GM23248 (cell line): ENCODE measurements at regions not wholly inside any gene's neighbourhood (a gene's known extent, or its start where the extent isn't known, plus 50 kb on each side); places are given as distances from the start of the nearest gene placed in this dataset.
A peak's percentile ranks its signal among the peaks of the same experiment; 100 is the strongest.

ENCODE experiments used
- DNase-seq: peaks from one replicate; pipeline ENCODE4 v3.0.0-alpha.2; 2015
- H2AFZ ChIP-seq: fragments of 200-600 bp; sonication (generic); 2 replicates; pipeline ENCODE4 v1.6.1; 2016; ENCODE audit warnings: antibody characterized with exemption
- H3F3A ChIP-seq: fragments of 200-600 bp; sonication (generic); 2 replicates; pipeline ENCODE4 v1.6.1; 2016; ENCODE audit warnings: mild to moderate bottlenecking, antibody characterized with exemption, mixed run types; ENCODE audit not compliant: insufficient read depth
- H3K27ac ChIP-seq: fragments of 200-600 bp; sonication (generic); 2 replicates; pipeline ENCODE4 v1.5.1; 2016; ENCODE audit warnings: mild to moderate bottlenecking
- H3K27me3 ChIP-seq: fragments of 200-600 bp; sonication (generic); replicated peaks from 2 replicates; pipeline ENCODE4 v1.6.1; 2016; ENCODE audit warnings: mild to moderate bottlenecking; ENCODE audit not compliant: insufficient read depth
- H3K36me3 ChIP-seq: fragments of 200-600 bp; sonication (generic); 2 replicates; pipeline ENCODE4 v1.6.1; 2016; ENCODE audit warnings: low read depth, mild to moderate bottlenecking
- H3K4me1 ChIP-seq: fragments of 200-600 bp; sonication (generic); 2 replicates; pipeline ENCODE4 v1.6.1; 2016; ENCODE audit warnings: mild to moderate bottlenecking; ENCODE audit not compliant: insufficient read depth
- H3K4me2 ChIP-seq: fragments of 200-600 bp; sonication (generic); one replicate; pipeline ENCODE4 v1.6.1; 2016; ENCODE audit warnings: mild to moderate bottlenecking; ENCODE audit not compliant: unreplicated experiment
- H3K4me3 ChIP-seq: fragments of 200-600 bp; sonication (generic); 2 replicates; pipeline ENCODE4 v1.5.1; 2016; ENCODE audit warnings: mild to moderate bottlenecking
- H3K79me2 ChIP-seq: fragments of 200-600 bp; sonication (generic); 2 replicates; pipeline ENCODE4 v1.6.1; 2016; ENCODE audit warnings: mild to moderate bottlenecking; ENCODE audit not compliant: insufficient read depth
- H3K9ac ChIP-seq: fragments of 200-600 bp; sonication (generic); 2 replicates; pipeline ENCODE4 v1.6.1; 2016; ENCODE audit warnings: mild to moderate bottlenecking
- H3K9me2 ChIP-seq: fragments of 200-600 bp; sonication (generic); 2 replicates; pipeline ENCODE4 v1.6.1; 2016; ENCODE audit warnings: mixed run types, mild to moderate bottlenecking, moderate library complexity; ENCODE audit not compliant: insufficient read depth
- H3K9me3 ChIP-seq: fragments of 200-600 bp; sonication (generic); one replicate; pipeline ENCODE4 v1.6.1; 2017; ENCODE audit warnings: low read depth
- H4K20me1 ChIP-seq: fragments of 200-600 bp; sonication (generic); 2 replicates; pipeline ENCODE4 v1.6.0; 2016; ENCODE audit not compliant: insufficient read depth
- EZH2 ChIP-seq: fragments of 200-600 bp; sonication (generic); IDR thresholded peaks from 2 replicates; pipeline ENCODE4 v1.6.1; 2018; ENCODE audit warnings: antibody characterized with exemption, mild to moderate bottlenecking; ENCODE audit not compliant: insufficient read depth, poor library complexity, severe bottlenecking
- EZH2phosphoT487 ChIP-seq: fragments of 200-600 bp; sonication (generic); IDR thresholded peaks from 2 replicates; pipeline ENCODE4 v1.6.1; 2018; ENCODE audit warnings: antibody characterized with exemption, moderate library complexity, mild to moderate bottlenecking, low read depth; ENCODE audit not compliant: insufficient read depth
- WGBS, 2 experiments: methylation state at CpG; one replicate each; pipeline ENCODE4 v1.1.6; 2015 to 2017; ENCODE audit warnings: low lambda C conversion rate in 2 of 2, low coverage in 1 of 2; ENCODE audit errors: missing lambda C conversion rate in 2 of 2; 5-methylcytosine and 5-hydroxymethylcytosine counted together
- in situ Hi-C: fragments of 300-500 bp; cut with MboI; formaldehyde crosslinking; loops from 2 replicates; pipeline ENCODE4 v1.15.0; 2020

DNA sequence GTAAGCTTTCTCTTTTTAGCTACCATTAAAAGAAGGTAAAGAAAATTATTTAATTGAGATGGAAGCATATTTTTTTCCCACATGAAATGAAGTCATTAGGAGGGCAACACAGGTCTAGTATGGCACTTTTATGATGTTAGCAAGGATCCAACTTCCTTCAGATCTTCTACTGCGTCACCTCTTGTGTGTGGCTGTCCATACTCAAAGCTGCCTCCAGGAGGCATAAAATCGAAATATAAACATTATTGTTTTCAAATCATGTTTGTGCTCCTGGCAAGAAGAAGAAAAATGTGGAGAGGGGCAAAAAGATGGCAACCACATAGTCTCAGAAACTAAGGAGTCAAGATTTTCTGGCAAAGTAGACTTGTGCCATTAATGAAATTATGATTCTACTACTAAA, 791.7 kb upstream of the EPHA6 start:
- no peaks in the 10 kb centered on the region for H3K9me3 ChIP-seq
- no peaks in the 10 kb centered on the region for H3K27me3 ChIP-seq
- no peak for DNase-seq
- H3K9ac ChIP-seq, result no peak overlapping the region
- no peak overlapping the region for H3K4me3 ChIP-seq
- no peak overlapping the region for H2AFZ ChIP-seq
- H3K4me2 ChIP-seq, result no peak overlapping the region
- H3K27ac ChIP-seq, result no peak overlapping the region
- H3K36me3 ChIP-seq, result no peaks in the 10 kb centered on the region
- TF ChIP-seq EZH2 (no peak), EZH2phosphoT487 (no peak)
- H3K9me2 ChIP-seq, result no peaks in the 10 kb centered on the region
- no peaks in the 10 kb centered on the region for H3F3A ChIP-seq
- H3K4me1 ChIP-seq, result no peaks in the 10 kb centered on the region
- in situ Hi-C loops, result no loop called here
- H3K79me2 ChIP-seq, result no peaks in the 10 kb centered on the region
- 27 to 31% methylated on average over 2 of the region's 2 CpGs for WGBS, 2 experiments
- H4K20me1 ChIP-seq, result no peaks in the 10 kb centered on the region

DNA sequence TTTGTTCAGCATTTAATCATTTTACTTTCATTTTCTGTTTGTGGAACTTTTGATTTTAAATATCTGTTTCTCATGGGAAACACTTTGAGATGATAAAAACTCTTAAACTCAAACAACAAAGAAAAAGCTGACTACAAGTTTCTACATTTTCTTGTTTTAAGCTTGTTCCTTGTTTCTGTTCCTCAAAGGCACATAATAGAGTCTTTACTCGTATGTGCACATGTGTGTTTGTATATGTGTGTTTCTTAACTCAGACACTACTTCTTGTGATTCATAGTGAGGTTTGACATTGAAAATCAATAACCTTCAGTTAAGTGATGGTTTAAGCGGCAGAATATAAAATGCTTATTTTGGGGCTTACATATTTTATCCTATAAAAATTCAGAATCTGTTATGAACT, 786.7 kb upstream of the EPHA6 start:
- Histone ChIP-seq H4K20me1 (no peaks in the 10 kb centered on the region), H3K4me1 (no peaks in the 10 kb centered on the region), H3K9me3 (no peaks in the 10 kb centered on the region), H3K36me3 (no peaks in the 10 kb centered on the region), H3K27ac (no peak overlapping the region), H3K79me2 (no peaks in the 10 kb centered on the region), H3K27me3 (no peaks in the 10 kb centered on the region), H3F3A (no peaks in the 10 kb centered on the region), H3K4me2 (no peak overlapping the region), H3K9me2 (no peaks in the 10 kb centered on the region), H3K4me3 (peak overlapping the region; percentile 25; the same call in 1 of the 2 replicates), H3K9ac (no peak overlapping the region), H2AFZ (no peak overlapping the region)
- in situ Hi-C loops, result no loop called here
- no peak for DNase-seq
- no peak for TF ChIP-seq EZH2phosphoT487
- TF ChIP-seq EZH2, result no peak
- WGBS, 2 experiments, result 24 to 25% methylated on average over 2 of the region's 2 CpGs

DNA sequence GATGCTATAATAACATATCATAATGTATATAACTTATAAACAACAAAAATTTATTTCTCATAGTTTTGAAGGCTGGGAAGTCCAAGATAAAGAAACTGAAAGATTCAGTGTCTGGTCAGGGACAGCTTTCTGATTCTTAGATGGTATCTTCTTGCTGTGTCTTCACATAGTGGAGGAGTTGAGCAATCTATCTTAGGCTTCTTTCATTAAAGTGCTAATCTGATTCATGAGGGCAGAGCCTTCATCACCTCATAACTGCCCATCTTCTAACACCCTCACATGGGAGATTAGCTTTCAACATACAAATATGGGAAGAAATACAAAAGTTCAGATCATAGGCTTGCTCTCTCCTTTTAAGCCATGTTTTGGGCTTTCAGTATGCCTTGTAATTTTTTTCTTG, 774.8 kb upstream of the EPHA6 start:
- Histone ChIP-seq H3K9me3 (no peaks in the 10 kb centered on the region), H3K9ac (no peak overlapping the region), H3K27ac (no peak overlapping the region), H2AFZ (no peak overlapping the region), H3K4me3 (no peak overlapping the region), H3K4me2 (no peak overlapping the region), H3K9me2 (no peaks in the 10 kb centered on the region), H3K27me3 (no peaks in the 10 kb centered on the region), H3K79me2 (no peaks in the 10 kb centered on the region), H4K20me1 (no peaks in the 10 kb centered on the region), H3F3A (no peaks in the 10 kb centered on the region), H3K4me1 (no peaks in the 10 kb centered on the region), H3K36me3 (no peaks in the 10 kb centered on the region)
- TF ChIP-seq EZH2 (no peak), EZH2phosphoT487 (no peak)
- DNase-seq, result no peak
- in situ Hi-C loops, result no loop called here

DNA sequence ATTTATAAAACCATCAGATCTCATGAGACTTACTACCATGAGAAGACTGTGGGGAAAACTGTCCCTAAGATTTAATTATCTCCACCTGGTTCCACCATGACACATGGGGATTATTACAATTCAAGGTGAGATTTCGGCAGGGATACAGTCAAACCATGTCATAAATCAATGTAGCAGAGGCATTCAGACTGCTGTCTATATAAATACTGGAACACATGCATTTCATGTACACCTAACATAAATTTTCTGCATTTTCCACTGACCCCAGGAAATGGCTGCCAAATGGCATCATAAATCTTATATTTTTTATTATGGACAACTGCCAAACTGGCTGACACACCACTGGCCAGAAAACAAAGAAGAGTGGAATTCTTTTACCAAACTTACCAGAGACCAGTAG, 755.1 kb upstream of the EPHA6 start:
- no peaks in the 10 kb centered on the region for H3K9me3 ChIP-seq
- no peaks in the 10 kb centered on the region for H4K20me1 ChIP-seq
- in situ Hi-C loops, result no loop called here
- H3K4me1 ChIP-seq, result no peaks in the 10 kb centered on the region
- no peaks in the 10 kb centered on the region for H3K36me3 ChIP-seq
- H3K4me3 ChIP-seq, result no peak overlapping the region
- no peak for DNase-seq
- H3K79me2 ChIP-seq, result no peaks in the 10 kb centered on the region
- no peak overlapping the region for H3K27ac ChIP-seq
- no peak overlapping the region for H3K9ac ChIP-seq
- WGBS, 2 experiments, result 0 to 4% methylated on average over 1 of the region's 1 CpG
- H3K4me2 ChIP-seq, result no peak overlapping the region
- no peaks in the 10 kb centered on the region for H3K9me2 ChIP-seq
- H2AFZ ChIP-seq, result no peak overlapping the region
- H3K27me3 ChIP-seq, result no peaks in the 10 kb centered on the region
- H3F3A ChIP-seq, result no peaks in the 10 kb centered on the region
- no peak for TF ChIP-seq EZH2phosphoT487
- TF ChIP-seq EZH2, result no peak

DNA sequence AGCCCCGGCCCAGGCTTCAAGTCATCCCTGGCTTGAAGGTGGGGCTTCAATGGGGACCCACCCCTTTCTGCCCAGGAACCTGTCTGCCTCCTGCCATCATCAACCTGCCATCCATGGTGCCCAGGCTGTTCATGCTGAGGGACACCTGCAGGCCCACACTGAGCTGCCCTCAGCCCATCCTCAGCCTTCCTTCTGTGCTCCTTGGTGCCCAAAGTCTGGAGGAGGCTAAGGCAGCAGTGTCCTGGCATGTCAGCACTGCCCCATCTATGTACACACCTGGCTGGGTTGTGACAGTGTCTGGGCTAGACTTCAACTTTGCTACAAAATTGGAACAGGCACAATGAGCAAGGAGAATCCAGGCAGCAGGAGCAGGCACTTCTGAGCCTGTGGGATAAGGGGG, 745.3 kb upstream of the EPHA6 start:
- no peaks in the 10 kb centered on the region for H3K9me2 ChIP-seq
- no peaks in the 10 kb centered on the region for H3K27me3 ChIP-seq
- no peak overlapping the region for H3K4me2 ChIP-seq
- H3K4me3 ChIP-seq, result no peak overlapping the region
- H3F3A ChIP-seq, result no peaks in the 10 kb centered on the region
- TF ChIP-seq EZH2 (no peak), EZH2phosphoT487 (no peak)
- H3K9me3 ChIP-seq, result no peaks in the 10 kb centered on the region
- H3K9ac ChIP-seq, result no peak overlapping the region
- no peaks in the 10 kb centered on the region for H3K4me1 ChIP-seq
- no peaks in the 10 kb centered on the region for H4K20me1 ChIP-seq
- no peaks in the 10 kb centered on the region for H3K36me3 ChIP-seq
- in situ Hi-C loops, result no loop called here
- WGBS, 2 experiments, result 25 to 64% methylated on average over 1 of the region's 1 CpG
- no peak for DNase-seq
- no peak overlapping the region for H3K27ac ChIP-seq
- no peaks in the 10 kb centered on the region for H3K79me2 ChIP-seq
- no peak overlapping the region for H2AFZ ChIP-seq
